Thyroid gland (tissue), 4 donors: ENCODE measurements at regions not wholly inside any gene's neighbourhood (a gene's known extent, or its start where the extent isn't known, plus 50 kb on each side); places are given as distances from the start of the nearest gene placed in this dataset.

ENCODE experiments used
- POLR2A ChIP-seq, 2 donors: fragments of 450-650 bp; IDR thresholded peaks; one replicate each; pipeline ENCODE4 v1.6.1; 2017; ENCODE audit warnings: antibody characterized with exemption in 2 of 2, mild to moderate bottlenecking in 2 of 2, moderate library complexity in 1 of 2
- TF ChIP-seq, protein P1 (sequence below), 6 experiments: fragments of 200-600 bp in 3 of 6; fragments of 450-650 bp in 3 of 6; sonication (generic) in 3 of 6; IDR thresholded peaks; one replicate each; pipeline ENCODE4 v1.5.1; 2016 to 2019; ENCODE audit warnings: antibody characterized with exemption in 6 of 6, mild to moderate bottlenecking in 2 of 6, inconsistent platforms in 1 of 6, moderate library complexity in 1 of 6

DNA sequence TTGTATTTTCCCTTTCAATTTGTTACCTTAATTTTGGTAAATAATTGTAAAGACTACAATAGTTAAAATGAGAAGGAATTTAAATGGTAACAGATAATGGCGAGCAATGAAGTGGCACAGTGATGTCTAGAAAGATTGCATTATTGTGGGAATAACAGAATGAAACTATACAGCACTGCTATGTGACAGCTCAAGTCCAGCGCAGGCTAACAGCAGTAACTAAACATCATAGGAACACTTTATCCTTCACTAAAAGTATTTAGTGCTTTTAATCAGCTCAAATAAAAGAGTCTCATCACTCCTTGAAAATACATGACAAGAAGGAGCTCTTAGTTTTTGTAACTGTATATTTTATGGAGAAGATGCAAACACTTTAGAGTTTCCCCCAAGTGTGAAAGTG is 190.8 kb downstream of the TENT5A start:
- TF ChIP-seq, protein P1, sequence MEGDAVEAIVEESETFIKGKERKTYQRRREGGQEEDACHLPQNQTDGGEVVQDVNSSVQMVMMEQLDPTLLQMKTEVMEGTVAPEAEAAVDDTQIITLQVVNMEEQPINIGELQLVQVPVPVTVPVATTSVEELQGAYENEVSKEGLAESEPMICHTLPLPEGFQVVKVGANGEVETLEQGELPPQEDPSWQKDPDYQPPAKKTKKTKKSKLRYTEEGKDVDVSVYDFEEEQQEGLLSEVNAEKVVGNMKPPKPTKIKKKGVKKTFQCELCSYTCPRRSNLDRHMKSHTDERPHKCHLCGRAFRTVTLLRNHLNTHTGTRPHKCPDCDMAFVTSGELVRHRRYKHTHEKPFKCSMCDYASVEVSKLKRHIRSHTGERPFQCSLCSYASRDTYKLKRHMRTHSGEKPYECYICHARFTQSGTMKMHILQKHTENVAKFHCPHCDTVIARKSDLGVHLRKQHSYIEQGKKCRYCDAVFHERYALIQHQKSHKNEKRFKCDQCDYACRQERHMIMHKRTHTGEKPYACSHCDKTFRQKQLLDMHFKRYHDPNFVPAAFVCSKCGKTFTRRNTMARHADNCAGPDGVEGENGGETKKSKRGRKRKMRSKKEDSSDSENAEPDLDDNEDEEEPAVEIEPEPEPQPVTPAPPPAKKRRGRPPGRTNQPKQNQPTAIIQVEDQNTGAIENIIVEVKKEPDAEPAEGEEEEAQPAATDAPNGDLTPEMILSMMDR (IDR thresholded peaks at IDR 0.05): no peak
- TF ChIP-seq POLR2A (IDR thresholded peaks at IDR 0.05): no peak
